Parathyroid adenoma (tissue), 2 donors: ENCODE measurements at regions not wholly inside any gene's neighbourhood (a gene's known extent, or its start where the extent isn't known, plus 50 kb on each side); places are given as distances from the start of the nearest gene placed in this dataset.

ENCODE experiments used
- H2AFZ ChIP-seq: fragments of 300-600 bp; sonication (generic); one replicate; pipeline ENCODE4 v1.7.0; 2017; ENCODE audit warnings: antibody characterized with exemption, mild to moderate bottlenecking
- H3K27ac ChIP-seq: fragments of 300-600 bp; sonication (generic); one replicate; pipeline ENCODE4 v1.7.0; 2017
- H3K27me3 ChIP-seq: fragments of 300-600 bp; sonication (generic); one replicate; pipeline ENCODE4 v1.7.0; 2017; ENCODE audit warnings: low read length; ENCODE audit not compliant: control insufficient read depth, insufficient read depth
- H3K36me3 ChIP-seq: fragments of 300-600 bp; sonication (generic); one replicate; pipeline ENCODE4 v1.7.0; 2017; ENCODE audit warnings: low read length; ENCODE audit not compliant: control insufficient read depth, insufficient read depth
- H3K4me1 ChIP-seq: fragments of 300-600 bp; sonication (generic); one replicate; pipeline ENCODE4 v1.7.0; 2017; ENCODE audit warnings: control low read depth
- H3K4me2 ChIP-seq: fragments of 300-600 bp; sonication (generic); one replicate; pipeline ENCODE4 v1.7.0; 2017; ENCODE audit warnings: low read length
- H3K4me3 ChIP-seq: fragments of 300-600 bp; sonication (generic); one replicate; pipeline ENCODE4 v1.7.0; 2017; ENCODE audit warnings: low read depth, low read length
- H3K79me2 ChIP-seq: fragments of 300-600 bp; sonication (generic); one replicate; pipeline ENCODE4 v1.7.0; 2017; ENCODE audit warnings: control low read depth
- H3K9ac ChIP-seq: fragments of 300-600 bp; sonication (generic); one replicate; pipeline ENCODE4 v1.7.0; 2017; ENCODE audit warnings: mild to moderate bottlenecking
- H3K9me3 ChIP-seq: fragments of 300-600 bp; sonication (generic); one replicate; pipeline ENCODE4 v1.7.0; 2017; ENCODE audit warnings: low read length; ENCODE audit not compliant: control insufficient read depth
- TF ChIP-seq, protein P1 (sequence below): fragments of 300-600 bp; sonication (generic); IDR thresholded peaks from one replicate; pipeline ENCODE4 v1.7.0; 2017; ENCODE audit warnings: antibody characterized with exemption, mild to moderate bottlenecking
- donor health status: primary hyperparathyroidism.

DNA sequence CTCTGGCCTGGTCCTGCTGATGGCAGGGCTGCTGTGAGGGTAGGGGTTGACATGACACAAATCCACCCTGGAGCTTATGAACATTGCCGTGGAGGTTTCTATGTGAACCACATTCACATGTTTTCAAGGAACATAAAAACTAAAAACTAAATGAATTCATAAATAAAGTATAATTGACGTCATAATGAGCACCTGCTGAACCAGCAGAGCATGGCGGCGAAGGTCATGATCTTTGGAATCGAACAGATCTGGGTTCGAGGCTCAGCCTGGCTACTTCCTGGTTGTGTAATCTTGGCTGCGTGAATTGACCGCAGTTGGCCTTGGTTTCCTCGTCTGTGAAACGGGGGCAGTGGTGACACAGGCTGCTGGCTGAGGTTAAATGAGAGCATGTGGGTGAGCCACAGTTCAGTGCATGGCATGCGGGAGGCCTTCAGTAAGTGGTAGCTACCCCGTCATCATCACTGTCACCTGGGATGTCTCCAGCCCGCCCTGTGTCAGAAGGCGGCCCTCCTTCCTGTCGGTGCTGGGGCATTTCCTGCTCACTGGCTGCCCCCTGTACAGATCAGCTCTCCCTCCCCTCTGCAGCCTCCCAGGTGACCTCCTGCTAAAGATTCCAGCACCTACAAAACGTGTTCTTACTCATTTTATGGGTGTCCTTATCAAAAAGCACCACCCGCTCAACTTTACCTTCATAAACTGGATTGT is 190.3 kb upstream of the SHH start:
- H3K79me2 ChIP-seq = no peaks in the 10 kb centered on the region
- no peaks in the 10 kb centered on the region for H3K27me3 ChIP-seq
- no peaks in the 10 kb centered on the region for H3K36me3 ChIP-seq
- no peaks in the 10 kb centered on the region for H3K9me3 ChIP-seq
- H3K4me2 ChIP-seq = no peak overlapping the region
- no peak overlapping the region for H3K9ac ChIP-seq
- TF ChIP-seq, protein P1, sequence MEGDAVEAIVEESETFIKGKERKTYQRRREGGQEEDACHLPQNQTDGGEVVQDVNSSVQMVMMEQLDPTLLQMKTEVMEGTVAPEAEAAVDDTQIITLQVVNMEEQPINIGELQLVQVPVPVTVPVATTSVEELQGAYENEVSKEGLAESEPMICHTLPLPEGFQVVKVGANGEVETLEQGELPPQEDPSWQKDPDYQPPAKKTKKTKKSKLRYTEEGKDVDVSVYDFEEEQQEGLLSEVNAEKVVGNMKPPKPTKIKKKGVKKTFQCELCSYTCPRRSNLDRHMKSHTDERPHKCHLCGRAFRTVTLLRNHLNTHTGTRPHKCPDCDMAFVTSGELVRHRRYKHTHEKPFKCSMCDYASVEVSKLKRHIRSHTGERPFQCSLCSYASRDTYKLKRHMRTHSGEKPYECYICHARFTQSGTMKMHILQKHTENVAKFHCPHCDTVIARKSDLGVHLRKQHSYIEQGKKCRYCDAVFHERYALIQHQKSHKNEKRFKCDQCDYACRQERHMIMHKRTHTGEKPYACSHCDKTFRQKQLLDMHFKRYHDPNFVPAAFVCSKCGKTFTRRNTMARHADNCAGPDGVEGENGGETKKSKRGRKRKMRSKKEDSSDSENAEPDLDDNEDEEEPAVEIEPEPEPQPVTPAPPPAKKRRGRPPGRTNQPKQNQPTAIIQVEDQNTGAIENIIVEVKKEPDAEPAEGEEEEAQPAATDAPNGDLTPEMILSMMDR = no peak
- no peak overlapping the region for H3K4me3 ChIP-seq
- no peak overlapping the region for H3K27ac ChIP-seq
- H2AFZ ChIP-seq = no peak overlapping the region
- H3K4me1 ChIP-seq = no peaks in the 10 kb centered on the region

DNA sequence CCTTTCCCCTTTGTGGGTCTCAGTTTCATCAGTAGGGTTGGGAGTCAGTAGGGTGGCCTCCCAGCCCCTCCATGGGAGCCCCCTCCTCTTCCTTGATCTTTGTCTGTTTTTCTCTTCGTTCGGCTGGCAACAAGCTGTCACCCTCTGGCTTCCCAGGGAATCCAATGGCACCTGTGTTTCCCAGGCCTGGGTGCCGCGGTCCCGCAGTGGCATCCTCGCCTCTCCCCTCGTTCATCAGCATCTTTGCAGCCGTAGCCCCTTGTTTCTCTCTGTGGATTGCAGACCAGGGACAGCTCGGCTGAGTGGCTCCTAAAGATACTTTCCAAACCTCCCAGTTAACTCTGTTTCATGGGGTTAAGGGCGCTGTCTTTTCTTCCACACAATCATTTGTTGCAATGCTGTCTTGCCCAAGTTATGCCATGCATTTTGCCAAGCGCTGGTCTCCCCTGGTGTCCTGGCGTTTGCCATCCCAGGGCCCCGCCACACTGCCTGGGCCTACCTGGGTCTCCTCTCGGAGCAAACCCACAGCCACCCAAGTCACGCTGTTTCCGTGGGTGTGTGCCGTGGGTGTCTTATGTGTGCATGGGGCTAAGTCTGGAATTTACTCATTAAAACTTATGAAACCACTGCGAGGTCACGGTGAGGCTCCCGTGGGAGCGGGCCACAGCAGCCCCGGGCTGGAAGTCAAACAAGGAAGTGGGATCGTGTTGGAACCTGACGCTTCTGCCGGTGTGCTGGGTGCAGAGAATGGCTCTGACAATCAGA is 189.4 kb upstream of the SHH start:
- TF ChIP-seq, protein P1 = no peak
- no peak overlapping the region for H3K27ac ChIP-seq
- no peaks in the 10 kb centered on the region for H3K9me3 ChIP-seq
- H3K4me3 ChIP-seq = no peak overlapping the region
- no peaks in the 10 kb centered on the region for H3K36me3 ChIP-seq
- H3K4me2 ChIP-seq = no peak overlapping the region
- no peaks in the 10 kb centered on the region for H3K4me1 ChIP-seq
- H3K9ac ChIP-seq = no peak overlapping the region
- no peaks in the 10 kb centered on the region for H3K27me3 ChIP-seq
- no peaks in the 10 kb centered on the region for H3K79me2 ChIP-seq
- no peak overlapping the region for H2AFZ ChIP-seq

DNA sequence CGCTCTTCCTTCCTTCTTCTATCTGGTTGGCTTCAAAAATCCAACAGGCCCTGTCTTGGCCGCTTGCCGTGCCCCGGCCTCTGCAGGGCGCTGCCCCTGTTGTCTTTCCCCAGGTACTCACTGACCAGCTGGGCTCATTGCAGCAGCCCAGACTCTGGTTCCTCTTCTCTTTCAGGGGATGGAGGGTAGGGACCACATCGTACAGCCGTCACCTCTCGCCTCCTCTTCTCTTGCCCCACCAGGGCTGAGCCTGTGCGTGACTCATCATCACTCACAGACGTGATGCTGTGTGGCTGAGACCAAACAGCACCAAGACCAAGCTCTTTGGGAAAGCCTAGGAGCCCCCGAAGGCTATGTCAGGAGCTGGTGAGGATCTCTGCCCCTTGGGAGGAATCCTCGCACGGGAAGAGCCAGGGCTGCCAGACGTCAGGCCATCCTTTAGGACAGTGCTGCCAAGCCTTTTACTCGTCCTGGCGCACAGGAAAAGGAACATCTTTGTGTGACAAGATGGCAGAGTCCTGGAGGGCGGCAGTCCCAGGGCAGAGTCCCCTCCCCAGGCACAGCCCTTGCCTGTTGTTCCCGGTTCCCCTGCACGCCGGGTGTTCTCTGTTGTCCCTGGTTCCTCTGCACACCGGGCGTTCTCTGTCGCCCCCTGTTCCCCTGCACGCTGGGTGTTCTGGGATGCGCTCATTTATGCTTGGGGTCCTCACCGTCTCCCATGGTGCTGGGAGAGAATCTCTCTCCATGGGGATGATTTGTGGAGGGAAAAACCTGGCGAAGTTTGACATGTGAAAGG is 188.5 kb upstream of the SHH start:
- no peaks in the 10 kb centered on the region for H3K79me2 ChIP-seq
- no peaks in the 10 kb centered on the region for H3K9me3 ChIP-seq
- H3K27me3 ChIP-seq = no peaks in the 10 kb centered on the region
- H2AFZ ChIP-seq = no peak overlapping the region
- no peak overlapping the region for H3K4me3 ChIP-seq
- H3K4me1 ChIP-seq = no peaks in the 10 kb centered on the region
- no peak overlapping the region for H3K27ac ChIP-seq
- no peak overlapping the region for H3K4me2 ChIP-seq
- H3K36me3 ChIP-seq = no peaks in the 10 kb centered on the region
- TF ChIP-seq, protein P1 = no peak
- no peak overlapping the region for H3K9ac ChIP-seq

DNA sequence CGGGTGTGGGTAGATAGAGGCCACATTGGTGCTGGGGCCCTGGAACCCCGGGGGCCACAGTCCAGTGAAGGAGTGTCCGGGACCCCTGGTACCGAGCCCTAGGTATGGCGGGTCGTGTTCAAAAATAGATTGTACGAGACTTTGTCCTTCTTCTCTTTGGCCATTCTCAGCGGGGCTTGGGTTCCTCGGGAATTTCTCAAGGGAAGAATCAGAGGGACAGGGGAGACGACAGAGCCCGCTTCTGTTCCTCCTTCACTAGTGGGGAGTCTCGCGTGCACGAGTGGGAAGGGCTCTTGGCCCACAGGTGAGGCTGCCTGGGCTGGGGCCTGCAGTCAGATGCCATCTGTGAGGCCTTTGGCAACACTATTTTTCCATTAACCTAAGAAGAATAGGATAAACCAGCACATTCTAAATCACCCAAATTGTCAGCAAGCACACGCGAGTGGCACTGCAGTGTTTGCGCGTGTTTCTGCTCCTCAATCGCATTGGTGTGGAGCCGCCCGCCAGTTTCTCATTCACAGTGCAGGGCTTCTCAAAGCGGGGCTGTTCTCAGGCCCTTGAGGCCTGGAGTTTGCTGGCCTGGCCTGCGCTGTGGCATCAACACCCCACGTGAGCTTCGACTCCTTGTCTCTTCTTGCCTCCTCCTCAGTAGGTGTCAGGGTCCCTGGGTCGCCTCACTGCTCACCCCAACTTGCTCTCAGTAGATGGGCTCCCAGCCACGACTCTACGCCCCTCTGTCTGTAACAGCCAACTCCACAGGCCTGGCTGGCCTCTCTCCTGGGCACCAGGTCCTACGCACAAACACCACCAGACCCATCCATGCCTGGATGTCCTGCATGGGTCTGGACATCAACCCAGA is 187.6 kb upstream of the SHH start:
- no peaks in the 10 kb centered on the region for H3K9me3 ChIP-seq
- no peaks in the 10 kb centered on the region for H3K27me3 ChIP-seq
- H3K4me2 ChIP-seq = no peak overlapping the region
- H3K36me3 ChIP-seq = no peaks in the 10 kb centered on the region
- TF ChIP-seq, protein P1 = no peak
- H3K27ac ChIP-seq = no peak overlapping the region
- no peaks in the 10 kb centered on the region for H3K79me2 ChIP-seq
- H3K9ac ChIP-seq = no peak overlapping the region
- H2AFZ ChIP-seq = no peak overlapping the region
- H3K4me3 ChIP-seq = no peak overlapping the region
- H3K4me1 ChIP-seq = no peaks in the 10 kb centered on the region
